ENCODE measurements at regions not wholly inside any gene's neighbourhood (a gene's known extent, or its start where the extent isn't known, plus 50 kb on each side); places are given as distances from the start of the nearest gene placed in this dataset.

DNA sequence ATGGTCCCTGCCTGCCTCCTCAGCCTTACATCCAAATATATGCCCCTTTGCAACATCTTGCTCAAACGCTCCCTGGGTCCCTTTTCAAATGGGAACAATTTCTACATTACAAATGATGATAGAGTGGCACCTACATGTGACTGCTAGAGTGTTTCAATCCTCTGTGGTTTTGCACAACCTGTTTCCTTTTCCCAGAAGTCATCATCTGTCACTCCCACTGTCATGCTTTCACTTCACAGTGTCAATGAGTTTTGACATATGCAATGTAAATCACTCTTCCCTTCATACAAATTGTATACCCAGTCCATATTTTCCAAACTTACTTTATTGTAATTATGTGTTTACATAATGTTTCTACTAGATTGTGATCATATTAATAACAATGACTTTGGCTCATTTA is 887.3 kb downstream of the TDRD15 start:
- no peak overlapping the region for H3K4me3 ChIP-seq (ENCODE audit: low read depth, low read length)
- TF ChIP-seq, protein P1, sequence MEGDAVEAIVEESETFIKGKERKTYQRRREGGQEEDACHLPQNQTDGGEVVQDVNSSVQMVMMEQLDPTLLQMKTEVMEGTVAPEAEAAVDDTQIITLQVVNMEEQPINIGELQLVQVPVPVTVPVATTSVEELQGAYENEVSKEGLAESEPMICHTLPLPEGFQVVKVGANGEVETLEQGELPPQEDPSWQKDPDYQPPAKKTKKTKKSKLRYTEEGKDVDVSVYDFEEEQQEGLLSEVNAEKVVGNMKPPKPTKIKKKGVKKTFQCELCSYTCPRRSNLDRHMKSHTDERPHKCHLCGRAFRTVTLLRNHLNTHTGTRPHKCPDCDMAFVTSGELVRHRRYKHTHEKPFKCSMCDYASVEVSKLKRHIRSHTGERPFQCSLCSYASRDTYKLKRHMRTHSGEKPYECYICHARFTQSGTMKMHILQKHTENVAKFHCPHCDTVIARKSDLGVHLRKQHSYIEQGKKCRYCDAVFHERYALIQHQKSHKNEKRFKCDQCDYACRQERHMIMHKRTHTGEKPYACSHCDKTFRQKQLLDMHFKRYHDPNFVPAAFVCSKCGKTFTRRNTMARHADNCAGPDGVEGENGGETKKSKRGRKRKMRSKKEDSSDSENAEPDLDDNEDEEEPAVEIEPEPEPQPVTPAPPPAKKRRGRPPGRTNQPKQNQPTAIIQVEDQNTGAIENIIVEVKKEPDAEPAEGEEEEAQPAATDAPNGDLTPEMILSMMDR (IDR thresholded peaks at IDR 0.05; ENCODE audit: insufficient read depth, low read length, missing control alignments) = no peak
- ChIA-PET CTCF (no interaction called here), POLR2A (no interaction called here)
- DNase-seq (ENCODE audit: low read depth, low spot score) = no peak

DNA sequence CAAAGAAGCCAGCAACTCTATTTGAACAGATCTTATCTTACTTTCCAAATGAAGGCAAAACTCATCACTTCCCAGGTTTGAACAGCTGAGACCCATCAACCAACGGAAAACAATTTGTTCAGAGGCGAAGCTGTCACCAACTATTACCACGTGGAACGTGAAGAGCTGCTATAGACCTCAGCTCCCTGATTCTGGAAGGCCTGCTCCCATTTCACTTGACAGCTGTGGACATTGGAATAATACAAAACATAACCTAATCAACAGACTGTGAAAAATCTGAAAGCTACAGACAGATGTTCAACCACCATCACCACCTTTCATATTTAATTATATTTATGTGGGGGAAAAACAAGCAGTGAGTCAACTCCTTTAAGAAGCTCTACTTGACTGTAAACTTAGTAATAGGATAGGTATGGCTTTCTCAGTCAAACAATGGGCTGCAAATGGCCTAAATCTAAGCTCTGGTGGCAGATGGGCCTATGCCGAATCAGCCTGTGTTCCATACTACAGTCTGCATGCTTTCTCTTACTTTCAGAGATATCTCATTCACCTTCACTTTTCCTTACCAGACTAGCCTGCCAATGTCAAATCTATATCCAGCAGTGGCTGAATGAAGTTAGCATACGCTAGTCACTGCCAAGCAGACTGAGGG is 896.4 kb downstream of the TDRD15 start:
- H3K4me3 ChIP-seq (ENCODE audit: low read depth, low read length) = no peak overlapping the region
- no peak for DNase-seq (ENCODE audit: low read depth, low spot score)
- CTCF ChIA-PET = no interaction called here
- POLR2A ChIA-PET = no interaction called here
- TF ChIP-seq, protein P1 (IDR thresholded peaks at IDR 0.05; ENCODE audit: insufficient read depth, low read length, missing control alignments) = no peak

DNA sequence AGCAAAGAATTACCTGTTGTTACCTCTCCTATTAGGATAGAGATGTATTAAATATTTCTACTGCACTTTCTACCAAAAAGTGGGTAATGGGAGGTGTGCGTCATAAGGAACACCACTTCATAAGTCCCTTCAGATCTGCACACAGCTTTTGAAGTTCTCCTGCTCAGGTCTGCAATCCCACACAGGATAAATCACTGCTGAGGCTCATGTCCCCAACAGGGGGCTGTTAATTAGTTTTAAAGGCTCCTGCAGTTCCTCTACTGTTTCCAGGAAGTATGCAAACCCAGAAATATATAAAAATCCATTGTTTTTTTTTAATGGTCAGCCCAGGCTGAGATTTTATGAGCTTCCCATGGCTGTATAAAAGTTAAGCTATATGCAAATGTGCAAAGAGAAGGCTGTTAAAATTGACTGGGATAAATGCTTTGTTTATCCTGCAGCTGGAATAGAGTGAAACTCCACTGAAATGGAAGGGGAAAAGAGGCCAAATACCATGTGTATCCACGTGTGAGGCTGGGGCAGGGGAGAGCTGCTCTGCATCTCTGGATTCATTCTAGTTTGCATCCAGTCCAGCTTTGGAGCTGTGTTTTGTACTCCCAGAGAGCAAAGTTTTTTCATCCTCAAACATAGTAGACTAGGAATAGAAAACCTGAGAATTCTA is 903.7 kb downstream of the TDRD15 start:
- no peak overlapping the region for H3K4me3 ChIP-seq (ENCODE audit: low read depth, low read length)
- POLR2A ChIA-PET = no interaction called here
- no peak for DNase-seq (ENCODE audit: low read depth, low spot score)
- TF ChIP-seq, protein P1 (IDR thresholded peaks at IDR 0.05; ENCODE audit: insufficient read depth, low read length, missing control alignments) = no peak
- CTCF ChIA-PET = no interaction called here

DNA sequence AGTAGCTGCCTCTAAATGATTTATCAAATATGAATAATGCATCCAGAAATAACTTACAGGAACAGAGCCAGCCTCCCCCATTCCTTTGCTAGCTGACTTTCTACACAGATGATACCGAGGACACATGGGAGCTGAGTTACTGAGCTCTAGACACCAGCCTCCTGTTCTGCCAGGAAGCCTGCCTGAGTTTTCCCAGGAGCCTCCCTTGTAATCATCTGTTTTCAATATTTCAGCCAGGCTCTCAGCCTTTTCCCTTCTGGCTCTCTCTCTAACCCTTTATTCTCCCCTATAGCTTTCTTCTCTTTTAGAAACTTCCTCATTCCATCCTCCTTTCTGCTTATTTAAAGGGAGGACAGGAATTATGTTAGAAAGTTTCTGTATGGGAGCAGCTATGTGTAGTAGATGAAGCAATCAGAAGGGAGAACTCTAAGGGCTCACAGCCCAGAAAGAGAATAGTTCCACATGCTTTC is 911.6 kb downstream of the TDRD15 start:
- POLR2A ChIA-PET = no interaction called here
- H3K4me3 ChIP-seq (ENCODE audit: low read depth, low read length) = no peak overlapping the region
- TF ChIP-seq, protein P1 (IDR thresholded peaks at IDR 0.05; ENCODE audit: insufficient read depth, low read length, missing control alignments) = no peak
- CTCF ChIA-PET = no interaction called here
- no peak for DNase-seq (ENCODE audit: low read depth, low spot score)

DNA sequence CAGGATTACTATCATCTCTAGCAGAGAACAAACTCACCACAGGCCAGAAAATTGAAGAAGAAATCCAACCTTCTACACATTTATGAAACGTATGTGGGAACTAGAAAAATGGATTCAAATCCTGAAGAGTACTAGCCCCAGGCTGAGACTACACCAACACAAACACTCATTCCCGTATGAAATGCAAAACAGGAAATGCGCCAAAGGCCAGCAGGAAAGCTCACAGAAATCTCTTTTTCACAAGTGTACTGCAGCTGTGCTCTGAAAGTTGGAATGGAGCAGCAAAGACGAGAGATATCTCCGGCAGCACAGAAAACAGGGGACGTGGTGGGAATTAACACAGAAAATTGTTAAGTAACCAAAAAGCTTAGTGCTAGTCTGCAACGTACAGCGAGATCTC is 913.5 kb downstream of the TDRD15 start:
- POLR2A ChIA-PET = no interaction called here
- TF ChIP-seq, protein P1 (IDR thresholded peaks at IDR 0.05; ENCODE audit: insufficient read depth, low read length, missing control alignments) = no peak
- no peak overlapping the region for H3K4me3 ChIP-seq (ENCODE audit: low read depth, low read length)
- DNase-seq (ENCODE audit: low read depth, low spot score) = no peak
- CTCF ChIA-PET = no interaction called here

DNA sequence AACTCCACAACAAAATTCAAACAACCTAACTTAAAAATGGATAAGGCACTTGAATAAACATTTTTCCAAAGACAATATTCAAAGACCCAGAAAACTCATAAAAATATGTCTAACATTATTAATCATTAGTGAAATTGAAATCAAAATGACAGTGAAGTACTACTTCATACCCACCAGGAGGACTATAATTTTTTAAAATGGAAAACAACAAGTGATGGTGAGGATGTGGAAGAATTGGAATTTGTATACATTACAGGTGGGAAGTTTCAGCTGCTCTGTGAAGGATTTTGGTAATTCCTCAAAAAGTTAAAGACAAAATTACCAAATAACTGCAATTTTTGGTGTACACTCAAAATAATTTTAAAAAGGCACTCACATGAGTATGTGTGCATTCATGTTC is 920.0 kb downstream of the TDRD15 start:
- POLR2A ChIA-PET = no interaction called here
- TF ChIP-seq, protein P1 (IDR thresholded peaks at IDR 0.05; ENCODE audit: insufficient read depth, low read length, missing control alignments) = no peak
- H3K4me3 ChIP-seq (ENCODE audit: low read depth, low read length) = no peak overlapping the region
- no peak for DNase-seq (ENCODE audit: low read depth, low spot score)
- CTCF ChIA-PET = no interaction called here

All from AG04449 (cell line).